Suppressor macrophage (primary cell): ENCODE measurements at regions not wholly inside any gene's neighbourhood (a gene's known extent, or its start where the extent isn't known, plus 50 kb on each side); places are given as distances from the start of the nearest gene placed in this dataset.

Experiments
- DNase-seq, 4 experiments: peaks; one replicate each; pipeline ENCODE4 v3.0.0-alpha.2; 2020 to 2022

DNA sequence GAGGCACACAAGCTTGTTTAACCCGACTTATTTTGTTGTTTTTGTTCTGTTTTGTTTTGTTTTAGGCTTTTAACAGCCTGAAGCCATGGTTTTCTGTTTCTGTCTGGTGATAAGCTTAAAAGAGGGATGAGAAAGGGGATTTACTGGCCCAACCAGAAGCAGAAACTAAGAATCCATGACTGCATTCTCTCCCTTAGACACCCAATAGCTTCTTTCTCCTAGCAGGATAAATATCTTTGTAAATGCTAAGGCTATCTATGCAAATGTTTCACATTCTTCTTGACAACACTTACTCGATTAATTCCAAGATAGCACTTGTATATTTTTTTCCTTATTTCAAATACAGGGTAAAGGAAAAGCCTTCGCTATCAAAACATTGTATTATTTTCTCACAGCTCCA is 53.7 kb upstream of the SMAD1 start:
- DNase-seq, result no peak

DNA sequence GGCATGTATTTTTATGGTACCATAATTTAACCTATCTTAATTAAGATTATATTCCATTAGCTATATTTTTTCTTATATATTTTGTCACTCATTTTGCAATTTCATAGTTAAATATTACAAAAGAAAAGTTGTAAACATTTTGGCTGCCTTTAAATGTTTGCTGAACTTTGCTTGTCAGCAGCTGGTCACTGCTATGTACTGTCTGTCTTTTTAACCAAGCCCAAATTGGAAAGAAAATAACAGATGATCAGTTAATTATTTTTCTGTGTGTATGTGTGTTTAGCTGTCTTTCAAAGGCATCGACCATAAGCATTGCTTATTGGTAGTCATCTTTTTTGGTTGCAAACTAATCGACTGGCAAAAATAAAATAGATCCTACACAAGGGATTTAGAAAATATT is 54.4 kb upstream of the SMAD1 start:
- no peak for DNase-seq

DNA sequence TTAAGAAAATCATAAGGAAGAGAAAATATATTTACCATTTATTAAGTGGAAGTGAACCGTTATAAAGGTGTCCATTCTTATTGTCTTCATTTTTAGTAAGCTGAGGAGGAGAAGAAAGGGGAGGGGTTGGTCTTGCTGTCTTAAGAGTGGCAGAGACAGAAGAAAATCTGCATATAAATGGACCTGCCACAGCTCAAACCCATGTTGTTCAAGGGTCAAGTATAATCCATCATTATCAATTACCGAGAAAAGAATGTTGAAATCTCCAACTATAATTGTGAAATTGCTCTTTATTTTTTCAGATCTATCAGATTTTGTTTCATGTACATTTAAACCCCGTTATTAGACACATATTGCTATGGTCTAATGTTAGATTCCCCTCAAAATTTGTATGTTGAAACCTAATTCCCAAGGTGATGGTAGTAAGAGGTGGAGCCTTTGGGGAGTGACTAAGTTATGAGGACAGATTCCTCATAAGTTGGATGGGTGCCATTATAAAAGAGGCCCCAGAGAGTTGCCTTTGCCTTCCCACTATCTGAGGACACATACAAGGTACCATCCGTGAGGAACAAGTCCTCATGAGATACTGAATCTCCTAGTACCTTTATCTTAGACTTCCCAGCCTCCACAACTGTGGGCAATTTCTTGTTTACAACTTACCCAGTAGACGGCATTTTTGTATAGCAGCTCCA is 58.5 kb upstream of the SMAD1 start:
- no peak for DNase-seq

DNA sequence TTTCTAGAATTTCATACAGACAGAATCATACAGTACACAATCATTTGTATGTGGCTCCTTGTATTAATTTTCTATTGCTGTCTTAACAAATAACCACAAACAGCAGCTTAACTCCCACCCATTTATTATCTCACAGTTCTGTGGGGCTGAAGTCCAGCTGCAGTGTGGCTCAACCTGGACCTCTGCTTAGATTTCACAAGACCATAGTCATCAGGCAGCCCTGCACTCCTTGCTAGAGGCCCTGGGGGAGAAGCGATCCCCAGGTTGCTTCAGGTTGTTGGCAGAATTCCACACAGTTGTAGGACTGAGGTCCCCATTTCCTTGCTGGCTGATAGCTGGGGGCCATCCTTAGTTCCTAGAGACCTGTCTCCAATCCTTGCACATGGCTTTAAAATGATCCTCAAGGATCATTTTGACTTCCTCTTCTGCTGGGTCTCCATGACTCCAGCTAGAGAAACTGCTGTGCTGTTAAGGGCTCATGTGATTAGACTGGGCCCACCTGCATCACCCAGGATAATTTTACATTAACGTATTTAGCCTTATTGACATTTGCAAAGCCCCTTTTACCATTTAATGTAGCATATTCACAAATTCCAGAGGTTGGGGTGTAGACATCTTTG is 60.9 kb upstream of the SMAD1 start:
- no peak for DNase-seq

GRCh38 chr4:145418739-145419138 is 62.9 kb upstream of the SMAD1 start:
- no peak for DNase-seq

DNA sequence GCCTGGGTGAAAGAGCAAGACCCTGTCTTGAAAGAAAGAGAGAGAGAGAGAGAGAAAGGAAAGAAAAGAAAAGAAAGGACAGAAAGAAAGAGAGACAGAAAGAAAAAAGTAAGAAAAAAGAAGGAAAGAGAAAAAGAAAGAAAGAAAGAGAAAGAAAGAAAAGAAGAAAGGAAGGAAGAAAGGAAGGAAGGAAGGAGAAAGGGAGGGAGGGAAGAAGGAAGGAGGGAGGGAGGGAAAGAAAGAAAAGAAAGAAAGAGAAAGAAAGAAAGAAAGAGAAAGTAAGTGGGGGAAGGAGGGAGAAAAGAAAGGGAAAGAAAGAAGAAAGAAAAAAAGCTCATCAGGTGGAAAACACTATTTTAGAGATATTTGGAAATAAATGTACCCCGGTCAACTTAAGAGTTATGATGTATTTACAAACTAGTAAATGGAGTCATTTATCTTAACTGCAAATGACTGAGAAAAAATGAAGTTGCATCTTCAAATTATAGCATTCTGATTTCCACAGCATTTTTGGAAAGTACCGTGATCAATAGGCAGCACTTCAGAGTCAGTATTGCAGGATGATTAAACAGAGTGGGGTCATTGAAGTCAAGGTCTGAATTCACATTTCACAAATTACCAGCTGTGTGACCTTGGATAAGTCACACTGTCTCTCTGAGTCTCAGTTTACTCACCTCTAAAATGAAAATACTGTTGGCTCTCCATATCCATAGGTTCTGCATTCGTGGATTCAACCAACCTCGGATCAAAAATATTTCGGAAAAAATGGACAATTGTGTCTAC is 64.1 kb upstream of the SMAD1 start:
- no peak for DNase-seq

- no peak for DNase-seq
Measured at GRCh38 chr4:145414841-145415240, 66.8 kb upstream of the SMAD1 start.

GRCh38 chr4:145414226-145414625 is 67.4 kb upstream of the SMAD1 start:
- no peak for DNase-seq

DNA sequence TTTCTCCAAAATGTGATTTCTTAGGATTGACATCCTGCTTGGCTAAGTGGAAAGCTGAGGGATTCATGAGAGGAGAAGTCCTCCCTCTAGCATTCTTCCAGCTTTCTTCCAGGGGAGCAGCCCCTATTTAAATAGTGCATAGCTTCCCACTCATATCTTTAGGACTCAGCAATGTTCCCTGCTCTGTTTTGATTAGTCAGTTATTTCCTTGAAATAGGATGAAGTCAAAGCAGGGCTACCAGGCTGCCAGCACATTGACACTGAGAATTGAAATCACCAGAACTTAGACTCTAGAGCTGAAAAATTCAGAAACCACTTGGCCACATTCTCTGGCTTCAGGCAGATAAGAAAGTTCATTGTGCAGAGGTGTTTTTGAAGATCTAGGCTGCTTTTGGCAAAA is 74.7 kb upstream of the SMAD1 start:
- no peak for DNase-seq

DNA sequence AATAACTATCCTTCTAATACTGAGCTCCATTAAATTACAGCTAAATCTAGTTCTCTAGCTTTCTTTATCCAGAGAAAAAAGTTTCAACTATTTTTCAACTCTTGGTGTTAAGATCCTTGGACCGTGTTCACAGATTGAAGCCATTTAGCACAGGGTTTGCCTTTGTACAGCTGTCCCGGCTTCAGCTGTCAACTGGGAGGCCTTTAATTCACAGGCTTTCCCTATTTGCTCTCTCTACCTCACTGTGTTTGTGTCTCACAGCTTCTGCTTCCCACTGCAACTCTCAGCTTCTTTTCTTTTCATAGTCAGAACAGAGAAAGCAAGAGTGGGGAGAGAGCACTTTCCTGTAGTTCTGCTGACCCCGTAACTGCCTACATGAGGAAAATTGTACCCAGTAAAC is 76.9 kb upstream of the SMAD1 start:
- DNase-seq, result no peak

GRCh38 chr4:145396581-145396980 is 85.1 kb upstream of the SMAD1 start:
- DNase-seq, result no peak

DNA sequence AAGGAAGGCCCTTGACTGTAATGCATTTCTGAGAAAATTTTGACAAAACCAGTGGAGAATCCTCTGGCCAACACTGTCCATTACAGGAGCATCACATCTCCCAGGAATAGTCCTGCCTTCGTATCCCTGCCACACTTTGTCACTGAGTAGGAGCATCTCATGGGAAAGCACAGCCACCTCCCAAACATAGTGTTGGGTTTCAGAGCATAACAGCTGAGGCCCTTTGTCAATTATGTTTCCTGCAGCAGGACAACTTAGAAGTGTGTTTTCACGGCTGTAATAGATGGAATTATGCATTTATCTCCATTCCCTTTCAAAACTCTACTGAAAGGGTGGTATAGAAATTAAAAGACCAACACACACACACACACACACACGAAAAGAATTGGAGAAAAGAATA is 91.1 kb upstream of the SMAD1 start:
- DNase-seq, result no peak

DNA sequence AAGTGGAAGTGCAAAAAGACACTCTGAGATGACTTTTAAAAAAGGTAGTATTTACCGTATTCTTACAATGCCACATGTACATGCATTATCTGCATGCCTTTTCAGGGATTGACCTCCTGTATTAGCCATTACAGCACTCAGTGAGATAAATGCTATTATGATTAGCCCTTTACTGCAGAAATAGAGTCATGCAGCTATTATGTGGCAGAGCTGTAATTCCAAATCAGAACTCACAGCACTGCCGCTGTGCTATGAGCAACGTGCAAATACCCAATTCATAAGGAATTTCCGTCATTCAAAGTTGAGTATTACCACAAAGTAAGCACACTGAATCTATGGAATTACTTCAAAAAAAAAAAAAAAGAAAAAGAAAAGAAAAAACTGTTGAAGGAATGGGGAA is 92.1 kb upstream of the SMAD1 start:
- no peak for DNase-seq

- no peak for DNase-seq
Measured at GRCh38 chr4:145388043-145388442, 93.6 kb upstream of the SMAD1 start.

DNA sequence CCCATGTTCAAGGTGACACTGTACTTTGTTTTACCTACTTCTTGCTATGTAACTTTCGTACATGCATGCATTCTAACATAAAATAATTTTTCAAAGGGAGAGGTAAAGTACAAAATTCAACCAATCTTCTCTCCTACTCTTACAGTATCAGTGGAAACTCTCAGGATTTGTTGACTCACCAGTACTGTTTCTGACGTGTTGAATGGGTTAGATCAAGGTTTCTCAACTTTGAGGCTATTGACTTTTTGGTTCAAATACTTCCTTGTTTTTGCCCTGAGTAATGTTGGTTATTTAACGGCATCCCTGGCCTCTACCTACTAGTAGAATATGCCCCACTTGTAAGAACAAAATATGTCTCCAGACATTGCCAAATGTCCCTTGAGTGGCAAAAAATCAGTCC is 94.6 kb upstream of the SMAD1 start:
- no peak for DNase-seq

- DNase-seq, result no peak
Measured at GRCh38 chr4:145381163-145381562, 100.5 kb upstream of the SMAD1 start.

GRCh38 chr4:145380123-145380522 is 101.5 kb upstream of the SMAD1 start:
- DNase-seq, result no peak

GRCh38 chr4:145375416-145375815 is 106.2 kb upstream of the SMAD1 start:
- no peak for DNase-seq

- no peak for DNase-seq
Measured at GRCh38 chr4:145352438-145353145, 129.1 kb upstream of the SMAD1 start.

DNA sequence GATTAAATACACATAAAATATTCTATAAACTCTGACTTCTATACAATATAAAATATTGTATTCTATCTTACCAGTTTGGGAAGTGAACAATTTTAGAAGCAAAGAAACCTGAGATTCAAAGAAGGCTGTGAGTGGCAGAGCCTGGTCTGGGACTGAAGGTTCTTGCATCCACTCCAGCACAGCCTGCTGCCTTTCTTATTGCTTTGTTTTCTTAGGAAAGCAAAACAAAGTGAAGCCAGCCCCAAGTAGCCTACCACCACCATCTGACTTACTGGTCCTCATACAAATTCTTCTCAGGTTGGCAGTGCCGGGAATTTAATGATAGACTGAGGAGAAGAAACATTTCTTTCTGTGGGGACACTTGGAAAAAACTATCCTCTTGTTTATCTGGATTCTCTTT is 129.7 kb upstream of the SMAD1 start:
- no peak for DNase-seq

DNA sequence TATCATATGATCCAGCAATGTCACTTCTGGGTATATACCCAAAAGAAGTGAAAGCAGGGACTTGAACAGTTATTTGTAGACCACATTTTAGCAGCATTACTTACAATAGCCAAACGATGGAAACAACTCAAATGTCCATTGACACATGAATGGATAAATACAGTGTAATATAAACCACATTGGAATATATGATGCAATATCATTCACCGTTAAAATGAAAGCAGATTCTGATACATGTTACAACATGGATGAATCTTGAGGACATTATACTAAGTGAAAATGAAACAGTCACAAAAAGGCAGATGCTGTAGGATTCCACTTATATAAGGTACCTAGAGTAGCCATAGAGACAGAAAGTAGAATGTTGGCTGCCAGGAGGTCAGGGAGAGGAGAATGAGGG is 130.5 kb upstream of the SMAD1 start:
- no peak for DNase-seq

DNA sequence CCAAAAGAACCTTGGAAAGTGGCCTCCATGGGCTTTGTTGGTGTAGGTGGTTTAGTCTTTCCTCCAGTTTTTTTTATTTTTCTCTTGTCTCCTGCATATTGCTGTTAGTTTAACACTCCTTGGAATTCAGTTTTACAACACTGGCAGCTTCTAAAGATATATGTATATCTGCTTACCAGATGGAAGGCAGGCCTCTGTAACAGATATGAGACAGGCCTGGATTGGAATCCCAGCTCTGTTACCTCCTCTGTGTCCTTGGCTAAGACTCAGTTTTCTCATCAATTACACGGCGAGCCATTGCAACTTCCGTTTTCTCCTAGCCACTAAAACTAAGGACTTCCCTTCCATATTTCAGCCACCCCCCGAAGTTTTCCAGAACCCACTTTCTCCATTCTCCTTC is 133.4 kb upstream of the SMAD1 start:
- no peak for DNase-seq

DNA sequence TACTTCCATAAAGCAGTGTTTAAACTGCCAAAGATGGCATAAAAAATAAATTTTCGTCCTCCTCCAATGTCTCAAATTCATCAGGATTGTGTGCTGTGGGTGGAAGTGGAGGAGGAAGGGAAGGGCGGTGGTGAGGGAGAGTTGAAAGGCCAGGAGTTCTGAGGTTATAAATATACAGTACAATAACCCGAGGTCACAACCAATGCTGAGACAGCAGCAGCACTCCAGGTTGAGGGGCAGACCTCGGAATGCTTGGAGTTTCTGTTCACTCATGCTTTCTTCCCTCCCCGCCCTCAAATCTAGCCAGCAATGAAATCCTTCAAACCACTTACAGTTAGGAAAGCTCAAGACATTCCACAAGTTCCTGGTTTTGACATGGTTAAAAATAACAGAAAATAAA is 134.0 kb upstream of the SMAD1 start:
- no peak for DNase-seq
